ENCODE measurements at regions not wholly inside any gene's neighbourhood (a gene's known extent, or its start where the extent isn't known, plus 50 kb on each side); places are given as distances from the start of the nearest gene placed in this dataset.

DNA sequence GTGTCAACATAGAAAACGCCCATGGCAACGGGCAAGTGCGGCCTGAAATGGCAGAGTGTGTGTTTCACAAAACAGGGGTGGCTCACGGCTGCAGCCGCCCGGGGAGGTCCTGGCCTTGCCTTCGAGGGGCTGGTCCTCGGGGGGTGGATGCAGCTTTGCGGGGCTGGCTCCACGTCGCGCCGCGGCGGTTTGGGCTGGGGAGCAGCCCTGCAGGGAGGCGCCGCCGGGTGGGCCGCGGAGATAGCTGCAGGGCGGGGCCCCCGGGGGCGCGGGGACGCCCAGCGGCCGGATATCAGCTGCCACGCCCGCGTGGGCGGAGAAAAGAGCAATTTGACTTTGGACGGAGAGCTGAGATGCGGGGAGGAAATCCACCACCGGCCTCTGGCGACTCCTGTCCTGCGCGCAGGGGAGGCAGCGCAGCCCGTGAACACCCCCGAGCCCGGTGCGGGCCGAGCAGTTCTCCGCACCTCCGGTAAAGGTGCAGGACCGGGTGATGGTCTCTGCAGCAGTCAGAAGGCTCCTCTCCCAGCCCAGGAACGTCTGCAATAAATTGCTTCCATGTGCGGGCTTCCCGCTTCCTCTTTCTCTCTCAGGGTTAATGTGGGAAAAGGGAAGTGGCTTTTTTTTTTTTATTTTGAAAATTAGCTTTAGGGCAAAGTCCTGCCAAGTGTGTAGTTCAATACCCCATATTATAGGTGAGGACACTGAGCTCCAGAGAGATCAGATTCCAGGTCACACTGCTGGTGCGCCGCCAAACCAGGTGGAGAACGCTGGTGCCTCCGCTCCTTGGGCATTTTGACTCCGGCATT lies 110.5 kb downstream of the ARF6 start:
- no peaks in the 10 kb centered on the region for H3K36me3 ChIP-seq (ENCODE audit: low read depth)
- peaks cover 48% of the 10 kb centered on the region for H3F3A ChIP-seq (ENCODE audit: insufficient read depth)
- TF ChIP-seq EZH2 (IDR thresholded peaks at IDR 0.05; ENCODE audit: insufficient read depth, poor library complexity, severe bottlenecking): no peak
- no peak for TF ChIP-seq EZH2phosphoT487 (IDR thresholded peaks at IDR 0.05; ENCODE audit: insufficient read depth, low read depth)
- no peaks in the 10 kb centered on the region for H3K79me2 ChIP-seq (ENCODE audit: insufficient read depth)
- DNase-seq: peak; percentile 88
- H3K27ac ChIP-seq: peak overlapping the region; percentile 92
- H2AFZ ChIP-seq: peak overlapping the region; percentile 77
- H4K20me1 ChIP-seq (ENCODE audit: insufficient read depth): no peaks in the 10 kb centered on the region
- H3K9me3 ChIP-seq (ENCODE audit: low read depth): no peaks in the 10 kb centered on the region
- peaks cover 54% of the 10 kb centered on the region for H3K4me1 ChIP-seq (ENCODE audit: insufficient read depth)
- H3K4me3 ChIP-seq: peak overlapping the region; percentile 67
- peak overlapping the region; percentile 84 for H3K9ac ChIP-seq
- peak overlapping the region; percentile 78 for H3K4me2 ChIP-seq (ENCODE audit: unreplicated experiment)
- H3K27me3 ChIP-seq (replicated peaks; ENCODE audit: insufficient read depth): no peaks in the 10 kb centered on the region
- 3% methylated on average over 28 to 39 of the region's 54 CpGs for WGBS, 2 experiments (ENCODE audit: low coverage in 1 of 2, low lambda C conversion rate in 2 of 2, missing lambda C conversion rate in 2 of 2)
- in situ Hi-C loops (cut with MboI): no loop called here
- H3K9me2 ChIP-seq (ENCODE audit: insufficient read depth): no peaks in the 10 kb centered on the region

DNA sequence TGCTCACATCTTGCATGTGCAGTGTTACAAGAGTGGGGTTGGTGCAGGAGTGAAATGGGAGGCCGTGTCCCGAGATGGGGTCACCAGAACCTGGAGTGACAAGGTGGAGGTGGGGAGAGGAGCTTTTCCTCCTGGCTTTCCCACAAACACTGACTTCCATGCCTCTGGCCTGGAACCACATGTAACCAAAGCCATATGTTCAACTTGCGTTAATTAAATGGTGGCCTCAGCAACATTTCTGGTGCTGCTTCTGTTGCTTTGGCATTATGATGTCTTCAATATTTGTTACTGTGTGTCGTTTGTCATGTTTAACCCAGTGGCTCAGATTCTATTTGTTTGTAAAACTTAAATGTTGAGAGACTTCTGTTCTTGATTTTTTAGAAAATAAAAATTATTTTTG lies 110.2 kb downstream of the VCPKMT start:
- H3K9me2 ChIP-seq (ENCODE audit: insufficient read depth): no peaks in the 10 kb centered on the region
- no peak for DNase-seq
- H4K20me1 ChIP-seq (ENCODE audit: insufficient read depth): no peaks in the 10 kb centered on the region
- TF ChIP-seq EZH2 (IDR thresholded peaks at IDR 0.05; ENCODE audit: insufficient read depth, poor library complexity, severe bottlenecking) (no peak), EZH2phosphoT487 (IDR thresholded peaks at IDR 0.05; ENCODE audit: insufficient read depth, low read depth) (no peak)
- peaks cover 39% of the 10 kb centered on the region for H3K4me1 ChIP-seq (ENCODE audit: insufficient read depth)
- no peaks in the 10 kb centered on the region for H3K27me3 ChIP-seq (replicated peaks; ENCODE audit: insufficient read depth)
- no peak overlapping the region for H3K27ac ChIP-seq
- no peak overlapping the region for H3K4me3 ChIP-seq
- H3K79me2 ChIP-seq (ENCODE audit: insufficient read depth): no peaks in the 10 kb centered on the region
- H3K9me3 ChIP-seq (ENCODE audit: low read depth): no peaks in the 10 kb centered on the region
- H2AFZ ChIP-seq: no peak overlapping the region
- no peak overlapping the region for H3K4me2 ChIP-seq (ENCODE audit: unreplicated experiment)
- no peaks in the 10 kb centered on the region for H3K36me3 ChIP-seq (ENCODE audit: low read depth)
- in situ Hi-C loops (cut with MboI): no loop called here
- peaks cover 35% of the 10 kb centered on the region for H3F3A ChIP-seq (ENCODE audit: insufficient read depth)
- H3K9ac ChIP-seq: no peak overlapping the region
- 77 to 79% methylated on average over 4 of the region's 4 CpGs for WGBS, 2 experiments (ENCODE audit: low coverage in 1 of 2, low lambda C conversion rate in 2 of 2, missing lambda C conversion rate in 2 of 2)

DNA sequence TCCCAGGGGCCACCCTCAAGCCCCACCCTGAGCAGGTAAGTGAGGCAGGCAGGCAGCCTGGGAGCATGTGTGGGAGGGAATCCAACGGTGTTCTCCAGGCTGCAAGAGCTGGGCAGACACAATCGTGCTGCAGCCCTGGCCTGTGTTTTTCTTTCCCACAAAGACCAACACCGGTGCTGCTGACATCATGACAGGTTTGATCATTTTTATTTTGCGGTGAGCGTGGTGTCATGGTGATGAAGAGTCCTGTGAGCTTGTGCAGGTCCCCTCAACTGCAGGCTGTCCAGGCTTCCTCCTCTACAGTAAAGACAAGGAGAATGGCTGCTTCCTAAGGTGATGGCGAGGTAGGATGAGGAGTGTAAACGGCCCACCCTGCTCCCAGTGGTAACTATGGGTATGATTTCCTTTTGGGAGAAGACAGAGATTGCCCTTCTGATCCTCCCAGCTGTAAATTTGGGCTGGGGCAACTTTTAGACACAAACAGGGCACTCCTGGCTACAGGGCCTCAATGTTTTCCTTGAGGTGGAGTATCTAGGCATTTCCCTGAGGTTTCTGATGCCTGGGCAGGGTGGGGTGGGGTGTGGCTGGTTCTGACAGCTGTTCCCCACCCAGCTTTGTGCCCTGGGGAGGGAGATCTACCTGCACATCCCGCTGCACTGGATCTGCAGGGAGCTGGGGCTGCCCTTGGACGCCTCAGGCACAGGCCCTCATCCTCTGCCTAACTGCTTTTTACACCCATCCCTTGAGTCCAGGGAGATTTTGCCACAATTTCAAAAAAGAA lies 109.1 kb downstream of the VCPKMT start:
- in situ Hi-C loops (cut with MboI): no loop called here
- Histone ChIP-seq H3K4me1 (ENCODE audit: insufficient read depth) (peaks cover 32% of the 10 kb centered on the region), H3K9ac (no peak overlapping the region), H4K20me1 (ENCODE audit: insufficient read depth) (no peaks in the 10 kb centered on the region), H3K36me3 (ENCODE audit: low read depth) (no peaks in the 10 kb centered on the region), H3K4me3 (no peak overlapping the region), H3K27me3 (replicated peaks; ENCODE audit: insufficient read depth) (no peaks in the 10 kb centered on the region), H2AFZ (no peak overlapping the region), H3K4me2 (ENCODE audit: unreplicated experiment) (no peak overlapping the region), H3K27ac (no peak overlapping the region), H3K9me3 (ENCODE audit: low read depth) (no peaks in the 10 kb centered on the region), H3K79me2 (ENCODE audit: insufficient read depth) (no peaks in the 10 kb centered on the region), H3F3A (ENCODE audit: insufficient read depth) (peaks cover 25% of the 10 kb centered on the region), H3K9me2 (ENCODE audit: insufficient read depth) (no peaks in the 10 kb centered on the region)
- no peak for TF ChIP-seq EZH2phosphoT487 (IDR thresholded peaks at IDR 0.05; ENCODE audit: insufficient read depth, low read depth)
- TF ChIP-seq EZH2 (IDR thresholded peaks at IDR 0.05; ENCODE audit: insufficient read depth, poor library complexity, severe bottlenecking): no peak
- WGBS, 2 experiments (ENCODE audit: low coverage in 1 of 2, low lambda C conversion rate in 2 of 2, missing lambda C conversion rate in 2 of 2): 83 to 86% methylated on average over 9 of the region's 9 CpGs
- DNase-seq: no peak

GRCh38 chr14:50008562-50008961 lies 107.8 kb downstream of the VCPKMT start:
- no peaks in the 10 kb centered on the region for H3K79me2 ChIP-seq (ENCODE audit: insufficient read depth)
- no peak overlapping the region for H3K9ac ChIP-seq
- WGBS, 2 experiments (ENCODE audit: low coverage in 1 of 2, low lambda C conversion rate in 2 of 2, missing lambda C conversion rate in 2 of 2): 45 to 48% methylated on average over 2 of the region's 2 CpGs
- no peak overlapping the region for H3K4me2 ChIP-seq (ENCODE audit: unreplicated experiment)
- no peak overlapping the region for H2AFZ ChIP-seq
- H3K4me1 ChIP-seq (ENCODE audit: insufficient read depth): peaks cover 35% of the 10 kb centered on the region
- no peaks in the 10 kb centered on the region for H3K27me3 ChIP-seq (replicated peaks; ENCODE audit: insufficient read depth)
- no peak for TF ChIP-seq EZH2 (IDR thresholded peaks at IDR 0.05; ENCODE audit: insufficient read depth, poor library complexity, severe bottlenecking)
- no peak for TF ChIP-seq EZH2phosphoT487 (IDR thresholded peaks at IDR 0.05; ENCODE audit: insufficient read depth, low read depth)
- no peaks in the 10 kb centered on the region for H3K9me2 ChIP-seq (ENCODE audit: insufficient read depth)
- H3F3A ChIP-seq (ENCODE audit: insufficient read depth): peaks cover 30% of the 10 kb centered on the region
- H3K27ac ChIP-seq: no peak overlapping the region
- no peaks in the 10 kb centered on the region for H3K9me3 ChIP-seq (ENCODE audit: low read depth)
- no peak overlapping the region for H3K4me3 ChIP-seq
- DNase-seq: no peak
- in situ Hi-C loops (cut with MboI): no loop called here
- H4K20me1 ChIP-seq (ENCODE audit: insufficient read depth): no peaks in the 10 kb centered on the region
- no peaks in the 10 kb centered on the region for H3K36me3 ChIP-seq (ENCODE audit: low read depth)
